Sigmoid colon (tissue), 3 donors: ENCODE measurements at regions not wholly inside any gene's neighbourhood (a gene's known extent, or its start where the extent isn't known, plus 50 kb on each side); places are given as distances from the start of the nearest gene placed in this dataset.

Experiments used
- POLR2A ChIP-seq, 2 donors: fragments of 450-650 bp; IDR thresholded peaks; one replicate each; pipeline ENCODE4 v1.6.1; 2016; ENCODE audit warnings: antibody characterized with exemption in 2 of 2, mild to moderate bottlenecking in 2 of 2, moderate library complexity in 2 of 2
- TF ChIP-seq, protein P1 (sequence below), 4 experiments: fragments of 450-650 bp in 3 of 4; fragments of 200-600 bp in 1 of 4; IDR thresholded peaks; one replicate each; pipeline ENCODE4 v1.5.1; 2016 to 2019; ENCODE audit warnings: antibody characterized with exemption in 4 of 4, mild to moderate bottlenecking in 3 of 4, moderate library complexity in 2 of 4

DNA sequence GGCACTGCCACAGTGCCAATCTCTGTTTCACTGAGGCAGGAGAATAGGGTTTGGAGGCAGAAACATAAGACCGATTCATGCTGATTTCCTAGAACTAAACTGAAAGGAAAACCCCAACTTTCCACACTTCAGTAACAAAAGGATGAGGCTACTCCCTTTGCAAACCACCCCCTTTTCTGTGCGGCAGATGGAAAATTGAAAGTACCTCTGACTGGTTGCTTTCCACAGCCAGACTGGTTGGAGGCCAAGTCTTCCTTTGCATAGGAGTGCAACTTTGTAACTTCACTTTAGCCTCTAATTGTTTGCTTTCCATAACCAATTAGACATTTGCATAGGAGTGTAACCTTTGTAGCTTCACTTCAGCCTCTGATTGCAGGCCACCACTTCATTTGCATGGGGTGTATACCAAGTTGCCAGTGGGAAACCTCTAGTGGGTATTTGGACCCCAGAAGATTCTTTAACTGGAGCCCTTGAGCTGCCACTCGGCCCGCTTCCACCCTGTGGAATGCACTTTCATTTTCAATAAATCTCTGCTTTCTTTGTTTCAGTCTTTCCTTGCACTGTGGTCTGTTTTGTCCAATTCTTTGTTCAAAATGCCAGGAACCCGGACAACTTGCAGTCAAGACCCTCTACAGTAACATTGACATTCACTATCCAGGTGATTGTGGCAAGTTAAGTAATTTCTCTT is 252.0 kb downstream of the UTP18 start:
- TF ChIP-seq POLR2A (IDR thresholded peaks at IDR 0.05) = no peak
- TF ChIP-seq, protein P1, sequence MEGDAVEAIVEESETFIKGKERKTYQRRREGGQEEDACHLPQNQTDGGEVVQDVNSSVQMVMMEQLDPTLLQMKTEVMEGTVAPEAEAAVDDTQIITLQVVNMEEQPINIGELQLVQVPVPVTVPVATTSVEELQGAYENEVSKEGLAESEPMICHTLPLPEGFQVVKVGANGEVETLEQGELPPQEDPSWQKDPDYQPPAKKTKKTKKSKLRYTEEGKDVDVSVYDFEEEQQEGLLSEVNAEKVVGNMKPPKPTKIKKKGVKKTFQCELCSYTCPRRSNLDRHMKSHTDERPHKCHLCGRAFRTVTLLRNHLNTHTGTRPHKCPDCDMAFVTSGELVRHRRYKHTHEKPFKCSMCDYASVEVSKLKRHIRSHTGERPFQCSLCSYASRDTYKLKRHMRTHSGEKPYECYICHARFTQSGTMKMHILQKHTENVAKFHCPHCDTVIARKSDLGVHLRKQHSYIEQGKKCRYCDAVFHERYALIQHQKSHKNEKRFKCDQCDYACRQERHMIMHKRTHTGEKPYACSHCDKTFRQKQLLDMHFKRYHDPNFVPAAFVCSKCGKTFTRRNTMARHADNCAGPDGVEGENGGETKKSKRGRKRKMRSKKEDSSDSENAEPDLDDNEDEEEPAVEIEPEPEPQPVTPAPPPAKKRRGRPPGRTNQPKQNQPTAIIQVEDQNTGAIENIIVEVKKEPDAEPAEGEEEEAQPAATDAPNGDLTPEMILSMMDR (IDR thresholded peaks at IDR 0.05) = no peak
